Liver (tissue), 8 donors: ENCODE measurements at regions not wholly inside any gene's neighbourhood (a gene's known extent, or its start where the extent isn't known, plus 50 kb on each side); places are given as distances from the start of the nearest gene placed in this dataset.

Experiments
- DNase-seq: peaks from one replicate; pipeline ENCODE4 v3.0.0-alpha.2; 2017; ENCODE audit warnings: low spot score
- H3K27ac ChIP-seq, 2 donors: one replicate each; pipeline ENCODE4 v1.7.0; 2013; ENCODE audit warnings: inconsistent platforms in 2 of 2, low read length in 2 of 2, control low read depth in 1 of 2, low read depth in 1 of 2, mild to moderate bottlenecking in 1 of 2
- H3K27me3 ChIP-seq, 4 donors: one replicate each; pipeline versions ENCODE4 v1.6.1 to v1.7.0; 2013; ENCODE audit warnings: low read length in 3 of 4, inconsistent platforms in 1 of 4, mild to moderate bottlenecking in 1 of 4, moderate library complexity in 1 of 4; ENCODE audit not compliant: control insufficient read depth in 4 of 4, insufficient read depth in 4 of 4
- H3K36me3 ChIP-seq, 4 donors: one replicate each; pipeline versions ENCODE4 v1.6.1 to v1.7.0; 2013; ENCODE audit warnings: low read length in 3 of 4, mild to moderate bottlenecking in 3 of 4, low read depth in 1 of 4, moderate library complexity in 1 of 4; ENCODE audit not compliant: control insufficient read depth in 4 of 4, insufficient read depth in 3 of 4
- H3K4me1 ChIP-seq, 4 donors: one replicate each; pipeline versions ENCODE4 v1.6.1 to v1.7.0; 2013; ENCODE audit warnings: low read length in 3 of 4, mild to moderate bottlenecking in 3 of 4, moderate library complexity in 1 of 4; ENCODE audit not compliant: control insufficient read depth in 4 of 4, insufficient read depth in 4 of 4
- H3K4me3 ChIP-seq, 3 donors: one replicate each; pipeline versions ENCODE4 v1.6.1 to v1.7.0; 2013; ENCODE audit warnings: low read length in 3 of 3, control low read depth in 1 of 3, low read depth in 1 of 3, mild to moderate bottlenecking in 1 of 3
- H3K9ac ChIP-seq, 2 donors: one replicate each; pipeline ENCODE4 v1.7.0; 2013; ENCODE audit warnings: low read length in 2 of 2, mild to moderate bottlenecking in 2 of 2, moderate library complexity in 2 of 2, control low read depth in 1 of 2, low read depth in 1 of 2
- H3K9me3 ChIP-seq, 4 donors: one replicate each; pipeline versions ENCODE4 v1.6.1 to v1.7.0; 2013; ENCODE audit warnings: low read length in 3 of 4; ENCODE audit not compliant: control insufficient read depth in 4 of 4
- ATF3 ChIP-seq: IDR thresholded peaks from 2 replicates; pipeline ENCODE4 v1.6.1; 2016; ENCODE audit warnings: antibody characterized with exemption
- EGR1 ChIP-seq, 2 donors: IDR thresholded peaks; 2 replicates each; pipeline ENCODE4 v1.6.1; 2016 to 2018; ENCODE audit warnings: antibody characterized with exemption in 2 of 2, low read depth in 2 of 2
- FOXA1 ChIP-seq: IDR thresholded peaks from 2 replicates; pipeline ENCODE4 v1.6.1; 2016; ENCODE audit warnings: antibody characterized with exemption
- FOXA2 ChIP-seq: IDR thresholded peaks from 2 replicates; pipeline ENCODE4 v1.6.1; 2016; ENCODE audit warnings: antibody characterized with exemption
- GABPA ChIP-seq, 2 donors: IDR thresholded peaks in 1 of 2; conservative IDR thresholded peaks in 1 of 2; 2 replicates each; pipeline ENCODE4 v1.6.1; 2016; ENCODE audit warnings: antibody characterized with exemption in 2 of 2, mild to moderate bottlenecking in 1 of 2, moderate library complexity in 1 of 2
- HNF4A ChIP-seq, 2 donors: conservative IDR thresholded peaks; 2 replicates each; pipeline ENCODE4 v1.6.1; 2016; ENCODE audit warnings: antibody characterized with exemption in 2 of 2, mild to moderate bottlenecking in 2 of 2
- HNF4G ChIP-seq: IDR thresholded peaks from 2 replicates; pipeline ENCODE4 v1.6.1; 2016; ENCODE audit warnings: antibody characterized with exemption
- JUND ChIP-seq, 2 donors: IDR thresholded peaks; 2 replicates each; pipeline ENCODE4 v1.6.1; 2016; ENCODE audit warnings: antibody characterized with exemption in 2 of 2
- NR2F2 ChIP-seq: IDR thresholded peaks from 2 replicates; pipeline ENCODE4 v1.6.1; 2016; ENCODE audit warnings: antibody characterized with exemption
- RAD21 ChIP-seq, 2 donors: IDR thresholded peaks; 2 replicates each; pipeline ENCODE4 v1.6.1; 2016; ENCODE audit warnings: antibody characterized with exemption in 2 of 2, mild to moderate bottlenecking in 2 of 2
- REST ChIP-seq: IDR thresholded peaks from 2 replicates; pipeline ENCODE4 v1.6.1; 2016; ENCODE audit warnings: antibody characterized with exemption, mild to moderate bottlenecking
- RXRA ChIP-seq, 2 donors: IDR thresholded peaks; 2 replicates each; pipeline ENCODE4 v1.6.1; 2017 to 2018; ENCODE audit warnings: antibody characterized with exemption in 2 of 2, mild to moderate bottlenecking in 1 of 2
- SP1 ChIP-seq: IDR thresholded peaks from 2 replicates; pipeline ENCODE4 v1.6.1; 2018; ENCODE audit warnings: antibody characterized with exemption, mild to moderate bottlenecking
- TAF1 ChIP-seq: conservative IDR thresholded peaks from 2 replicates; pipeline ENCODE4 v1.6.1; 2016; ENCODE audit warnings: antibody characterized with exemption, mild to moderate bottlenecking
- YY1 ChIP-seq: IDR thresholded peaks from 2 replicates; pipeline ENCODE4 v1.6.1; 2016; ENCODE audit warnings: antibody characterized with exemption, mild to moderate bottlenecking
- ZBTB33 ChIP-seq: IDR thresholded peaks from 2 replicates; pipeline ENCODE4 v1.6.1; 2016; ENCODE audit warnings: antibody characterized with exemption
- WGBS: extraction: QIAGEN DNeasy Blood & Tissue Kit; methylation state at CpG from one replicate; pipeline ENCODE4 v1.1.7; 2013; 5-methylcytosine and 5-hydroxymethylcytosine counted together
- TF ChIP-seq, protein P1 (sequence below): fragments of 150-350 bp; IDR thresholded peaks from 2 replicates; pipeline ENCODE4 v1.5.1; 2017; ENCODE audit warnings: improper control_type of control experiment, low read depth, low read length; ENCODE audit not compliant: missing input control
- TF ChIP-seq, protein P2 (sequence below): IDR thresholded peaks from 2 replicates; pipeline ENCODE4 v1.6.1; 2016; ENCODE audit warnings: antibody characterized with exemption
- donor health status: healthy.
- donor health status: healthy.
- donor health status: healthy.
- donor health status: healthy.
- donor health status: healthy.

- TF ChIP-seq EGR1 (IDR thresholded peaks at IDR 0.05; ENCODE audit: low read depth in 2 of 2) = no peak
These were observed 375.3 kb upstream of the XYLT1 start (continued) for GRCh38 chr16:17846030-17846429.

GRCh38 chr16:17845031-17845430 lies 374.3 kb upstream of the XYLT1 start:
- H3K27me3 ChIP-seq = no peaks in the 10 kb centered on the region
- no peak for TF ChIP-seq SP1
- no peak for TF ChIP-seq EGR1 (IDR thresholded peaks at IDR 0.05; ENCODE audit: low read depth in 2 of 2)
- TF ChIP-seq YY1 = no peak
- no peak for TF ChIP-seq HNF4A (conservative IDR thresholded peaks at IDR 0.05)
- TF ChIP-seq ATF3 = no peak
- TF ChIP-seq, protein P1, sequence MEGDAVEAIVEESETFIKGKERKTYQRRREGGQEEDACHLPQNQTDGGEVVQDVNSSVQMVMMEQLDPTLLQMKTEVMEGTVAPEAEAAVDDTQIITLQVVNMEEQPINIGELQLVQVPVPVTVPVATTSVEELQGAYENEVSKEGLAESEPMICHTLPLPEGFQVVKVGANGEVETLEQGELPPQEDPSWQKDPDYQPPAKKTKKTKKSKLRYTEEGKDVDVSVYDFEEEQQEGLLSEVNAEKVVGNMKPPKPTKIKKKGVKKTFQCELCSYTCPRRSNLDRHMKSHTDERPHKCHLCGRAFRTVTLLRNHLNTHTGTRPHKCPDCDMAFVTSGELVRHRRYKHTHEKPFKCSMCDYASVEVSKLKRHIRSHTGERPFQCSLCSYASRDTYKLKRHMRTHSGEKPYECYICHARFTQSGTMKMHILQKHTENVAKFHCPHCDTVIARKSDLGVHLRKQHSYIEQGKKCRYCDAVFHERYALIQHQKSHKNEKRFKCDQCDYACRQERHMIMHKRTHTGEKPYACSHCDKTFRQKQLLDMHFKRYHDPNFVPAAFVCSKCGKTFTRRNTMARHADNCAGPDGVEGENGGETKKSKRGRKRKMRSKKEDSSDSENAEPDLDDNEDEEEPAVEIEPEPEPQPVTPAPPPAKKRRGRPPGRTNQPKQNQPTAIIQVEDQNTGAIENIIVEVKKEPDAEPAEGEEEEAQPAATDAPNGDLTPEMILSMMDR = no peak
- no peak for TF ChIP-seq RXRA (IDR thresholded peaks at IDR 0.05)
- TF ChIP-seq ZBTB33 = no peak
- no peak for TF ChIP-seq HNF4G
- TF ChIP-seq RAD21 (IDR thresholded peaks at IDR 0.05) = no peak
- TF ChIP-seq GABPA (IDR thresholded peaks at IDR 0.05 in 1 of 2, conservative IDR thresholded peaks at IDR 0.05 in 1 of 2) = no peak
- no peak for TF ChIP-seq JUND (IDR thresholded peaks at IDR 0.05)
- TF ChIP-seq FOXA1 = no peak
- TF ChIP-seq NR2F2 = no peak
- TF ChIP-seq TAF1 = no peak
- TF ChIP-seq, protein P2, sequence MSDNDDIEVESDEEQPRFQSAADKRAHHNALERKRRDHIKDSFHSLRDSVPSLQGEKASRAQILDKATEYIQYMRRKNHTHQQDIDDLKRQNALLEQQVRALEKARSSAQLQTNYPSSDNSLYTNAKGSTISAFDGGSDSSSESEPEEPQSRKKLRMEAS = no peak
- H3K36me3 ChIP-seq = no peaks in the 10 kb centered on the region
- H3K4me3 ChIP-seq = no peak overlapping the region
- no peak overlapping the region for H3K9ac ChIP-seq
- WGBS = 86% methylated on average over 10 of the region's 10 CpGs
- H3K4me1 ChIP-seq = no peaks in the 10 kb centered on the region
- no peaks in the 10 kb centered on the region for H3K9me3 ChIP-seq
- no peak for DNase-seq
- H3K27ac ChIP-seq = no peak overlapping the region

GRCh38 chr16:17843905-17844304 lies 373.1 kb upstream of the XYLT1 start:
- H3K4me1 ChIP-seq = no peaks in the 10 kb centered on the region
- no peak for DNase-seq
- no peaks in the 10 kb centered on the region for H3K9me3 ChIP-seq
- 88% methylated on average over 6 of the region's 6 CpGs for WGBS
- H3K9ac ChIP-seq = no peak overlapping the region
- H3K27ac ChIP-seq = no peak overlapping the region
- no peak overlapping the region for H3K4me3 ChIP-seq
- no peaks in the 10 kb centered on the region for H3K36me3 ChIP-seq
- H3K27me3 ChIP-seq = no peaks in the 10 kb centered on the region
- no peak for TF ChIP-seq FOXA1
- TF ChIP-seq TAF1 = no peak
- TF ChIP-seq ATF3 = no peak
- TF ChIP-seq YY1 = no peak
- TF ChIP-seq ZBTB33 = no peak
- TF ChIP-seq FOXA2 = no peak
- no peak for TF ChIP-seq JUND (IDR thresholded peaks at IDR 0.05)
- no peak for TF ChIP-seq RAD21 (IDR thresholded peaks at IDR 0.05)
- no peak for TF ChIP-seq SP1
- TF ChIP-seq RXRA (IDR thresholded peaks at IDR 0.05) = no peak
- TF ChIP-seq NR2F2 = no peak
- no peak for TF ChIP-seq REST
- TF ChIP-seq, protein P1 = no peak
- TF ChIP-seq HNF4G = no peak
